Chondrocyte (in vitro differentiated cells): ENCODE measurements at regions not wholly inside any gene's neighbourhood (a gene's known extent, or its start where the extent isn't known, plus 50 kb on each side); places are given as distances from the start of the nearest gene placed in this dataset.

Source experiments
- DNase-seq: peaks from one replicate; pipeline ENCODE4 v3.0.0; 2021; ENCODE audit warnings: mixed read lengths, low spot score
- H3K27ac Mint-ChIP-seq: one replicate; pipeline ENCODE4 v1.8.0; 2021; ENCODE audit warnings: mild to moderate bottlenecking, moderate library complexity, mixed read lengths; ENCODE audit not compliant: unreplicated experiment
- H3K27me3 Mint-ChIP-seq: 2 replicates; pipeline ENCODE4 v1.8.0; 2021; ENCODE audit warnings: low read depth, mixed read lengths
- H3K36me3 Mint-ChIP-seq: 2 replicates; pipeline ENCODE4 v1.8.0; 2021; ENCODE audit warnings: low read depth, mixed read lengths
- H3K4me1 Mint-ChIP-seq: 2 replicates; pipeline ENCODE4 v1.8.0; 2021; ENCODE audit warnings: low read depth, mild to moderate bottlenecking, mixed read lengths
- H3K4me3 Mint-ChIP-seq: one replicate; pipeline ENCODE4 v1.8.0; 2021; ENCODE audit warnings: mild to moderate bottlenecking, moderate library complexity, mixed read lengths; ENCODE audit not compliant: unreplicated experiment
- H3K9me3 Mint-ChIP-seq: 2 replicates; pipeline ENCODE4 v1.8.0; 2021; ENCODE audit warnings: low read depth, mixed read lengths
- CTCF ChIP-seq: fragments of 200-600 bp; sonication (generic); IDR thresholded peaks from 2 replicates; pipeline ENCODE4 v1.5.0; 2021; ENCODE audit warnings: antibody characterized with exemption, mild to moderate bottlenecking, moderate library complexity

DNA sequence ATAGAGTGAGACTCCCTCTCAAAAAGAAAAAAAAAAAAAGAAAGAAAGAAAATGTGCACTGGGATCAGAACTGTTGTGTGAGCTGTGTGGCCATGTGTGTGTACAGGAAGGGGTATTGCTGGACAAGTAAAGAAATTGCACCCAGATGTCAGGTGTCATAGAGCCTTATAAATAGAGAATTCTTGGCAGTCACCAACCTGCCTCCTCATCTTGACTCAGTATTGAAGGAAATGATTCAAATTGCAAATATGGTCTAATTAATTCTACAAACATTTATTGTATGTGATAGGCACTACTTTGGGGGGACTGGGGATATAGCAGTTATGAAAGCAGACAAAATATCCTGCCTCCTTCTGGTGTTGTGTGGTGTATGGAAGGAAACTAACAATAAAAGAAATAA lies 243.8 kb upstream of the TTC14 start:
- DNase-seq, result no peak
- Mint-ChIP-seq H3K27ac (no peak overlapping the region), H3K4me1 (no peaks in the 10 kb centered on the region), H3K36me3 (no peaks in the 10 kb centered on the region), H3K9me3 (no peaks in the 10 kb centered on the region), H3K27me3 (peaks cover 5% of the 10 kb centered on the region), H3K4me3 (no peak overlapping the region)
- TF ChIP-seq CTCF, result no peak

DNA sequence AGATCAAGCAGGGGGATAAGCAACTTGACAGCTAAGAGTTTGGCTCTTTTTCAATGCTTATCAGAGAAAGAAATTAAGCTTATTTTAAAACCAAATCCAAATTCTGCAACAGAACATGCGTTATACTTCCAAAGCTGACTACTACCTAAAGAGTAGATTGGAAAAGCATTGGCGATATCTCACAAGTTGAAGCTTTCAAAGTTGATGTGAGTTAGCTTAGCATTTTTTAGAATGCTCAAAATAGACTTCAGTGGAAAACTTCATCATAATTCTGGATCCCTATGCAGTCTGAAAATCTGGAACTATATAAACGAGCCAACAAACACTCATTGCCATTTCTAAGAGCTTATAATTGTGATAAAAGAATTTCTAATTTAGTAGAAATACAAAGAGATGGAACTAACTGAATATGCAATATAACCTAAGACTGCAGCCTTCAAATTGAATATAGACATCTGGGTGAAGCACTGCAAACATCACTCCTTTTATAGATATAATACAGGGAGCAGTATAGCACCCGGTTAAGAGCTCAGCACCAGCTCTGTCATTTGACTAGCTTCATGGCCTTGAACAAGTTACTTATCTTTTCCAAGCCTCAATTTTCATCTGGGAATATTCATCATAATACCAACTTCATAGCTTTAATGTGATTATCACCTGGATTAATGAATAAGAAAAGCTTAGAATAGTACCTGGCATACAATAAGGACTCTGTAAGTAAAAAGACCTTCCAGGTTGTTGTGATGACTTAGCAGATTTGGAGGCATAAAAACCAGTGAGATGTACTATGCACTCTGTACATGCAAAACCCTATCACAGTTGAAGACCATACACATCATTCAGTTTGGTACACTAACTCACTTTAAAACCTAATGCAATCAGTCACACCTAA lies 242.7 kb upstream of the TTC14 start:
- TF ChIP-seq CTCF, result no peak
- no peaks in the 10 kb centered on the region for H3K4me1 Mint-ChIP-seq
- no peak overlapping the region for H3K27ac Mint-ChIP-seq
- H3K4me3 Mint-ChIP-seq, result no peak overlapping the region
- DNase-seq, result no peak
- H3K27me3 Mint-ChIP-seq, result peaks cover 4% of the 10 kb centered on the region
- no peaks in the 10 kb centered on the region for H3K36me3 Mint-ChIP-seq
- no peaks in the 10 kb centered on the region for H3K9me3 Mint-ChIP-seq

DNA sequence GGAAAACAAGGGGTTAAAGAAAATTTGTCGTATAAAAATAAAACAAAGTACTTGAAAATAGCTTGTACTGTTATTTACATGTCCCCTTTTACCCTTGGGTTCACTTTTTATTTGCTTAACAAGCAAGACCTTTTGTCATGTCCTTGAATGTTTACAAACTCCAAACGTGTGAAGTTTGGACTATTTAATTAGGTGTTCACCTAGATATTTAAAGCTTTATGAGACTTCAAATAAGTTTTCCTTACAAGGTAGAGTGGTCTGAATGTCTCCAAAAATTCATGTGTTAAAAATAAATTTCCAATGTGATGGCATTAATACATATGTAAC lies 242.0 kb upstream of the TTC14 start:
- Mint-ChIP-seq H3K9me3 (no peaks in the 10 kb centered on the region), H3K27ac (no peak overlapping the region), H3K27me3 (peaks cover 4% of the 10 kb centered on the region), H3K36me3 (no peaks in the 10 kb centered on the region), H3K4me1 (no peaks in the 10 kb centered on the region), H3K4me3 (no peak overlapping the region)
- no peak for DNase-seq
- no peak for TF ChIP-seq CTCF

DNA sequence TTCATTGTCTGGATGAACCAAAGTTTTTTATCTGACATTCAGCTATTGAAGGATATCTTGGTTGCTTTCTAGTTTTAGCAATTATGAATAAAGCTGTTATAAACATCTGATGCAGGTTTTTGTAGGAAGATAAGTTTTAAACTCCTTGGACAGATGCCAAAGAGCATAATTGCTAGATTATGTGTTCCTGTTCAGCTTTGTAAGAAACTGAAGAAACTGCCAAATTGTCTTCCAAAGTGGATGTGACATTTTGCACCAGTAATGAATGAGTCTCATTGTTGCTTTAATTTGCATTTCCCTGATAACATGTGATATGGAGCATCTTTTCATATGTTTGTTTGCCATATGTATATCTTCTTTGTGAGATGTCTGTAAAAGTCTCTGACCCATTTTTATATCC lies 239.9 kb upstream of the TTC14 start:
- Mint-ChIP-seq H3K27ac (no peak overlapping the region), H3K36me3 (no peaks in the 10 kb centered on the region), H3K4me1 (no peaks in the 10 kb centered on the region), H3K4me3 (no peak overlapping the region), H3K9me3 (no peaks in the 10 kb centered on the region), H3K27me3 (peaks cover 2% of the 10 kb centered on the region)
- TF ChIP-seq CTCF, result no peak
- no peak for DNase-seq

- Mint-ChIP-seq H3K4me1 (no peaks in the 10 kb centered on the region), H3K9me3 (peaks cover 8% of the 10 kb centered on the region), H3K36me3 (no peaks in the 10 kb centered on the region), H3K4me3 (no peak overlapping the region), H3K27ac (no peak overlapping the region), H3K27me3 (peaks cover 4% of the 10 kb centered on the region)
- no peak for DNase-seq
- no peak for TF ChIP-seq CTCF
Measured at GRCh38 chr3:180375831-180376230, 226.1 kb upstream of the TTC14 start.
